ENCODE measurements at regions not wholly inside any gene's neighbourhood (a gene's known extent, or its start where the extent isn't known, plus 50 kb on each side); places are given as distances from the start of the nearest gene placed in this dataset.

DNA sequence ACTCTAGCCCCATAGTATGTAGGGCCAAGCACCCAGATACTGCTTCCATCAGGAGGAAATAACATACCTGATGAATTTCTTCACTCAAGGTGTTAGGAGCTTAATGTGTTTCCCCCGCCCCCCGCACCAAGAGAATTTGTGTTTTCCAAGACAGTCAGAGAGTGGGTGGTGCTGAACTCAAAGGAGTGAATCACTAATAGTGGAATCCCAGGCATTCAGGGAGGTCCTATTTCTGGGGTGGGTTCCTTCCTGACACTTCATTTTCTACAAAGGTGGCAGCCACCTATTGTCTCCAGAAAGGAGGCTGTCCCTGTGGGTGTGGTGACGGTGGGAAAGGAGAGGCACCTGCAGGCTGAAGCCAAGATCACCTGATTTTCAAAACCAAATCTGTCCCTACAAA lies 50.8 kb upstream of the ELF5 start:
- peak; percentile 52 for DNase-seq (ENCODE audit: low read depth)

DNA sequence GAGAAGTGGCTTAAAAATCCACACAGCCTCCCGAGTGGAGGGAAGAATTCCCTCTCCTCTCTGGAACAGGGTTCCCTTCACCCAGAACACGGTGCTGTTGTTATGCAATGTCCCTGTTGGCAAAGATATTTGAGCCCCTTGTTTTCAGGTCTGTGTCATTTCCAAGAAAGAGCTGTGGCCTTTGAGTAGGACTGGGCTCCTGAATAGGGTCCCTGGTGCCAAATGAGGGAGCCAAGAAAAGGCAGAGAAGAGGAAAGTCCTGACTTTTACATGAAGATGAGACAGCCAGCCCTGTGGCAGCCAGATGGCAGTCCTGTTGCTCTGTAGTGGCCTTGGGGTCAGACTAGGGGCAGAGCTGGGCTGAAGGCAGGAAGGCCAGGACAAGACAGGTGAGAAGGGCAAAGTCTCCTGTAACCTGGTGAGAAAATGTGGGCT lies 51.2 kb upstream of the ELF5 start:
- DNase-seq (ENCODE audit: low read depth) = no peak

DNA sequence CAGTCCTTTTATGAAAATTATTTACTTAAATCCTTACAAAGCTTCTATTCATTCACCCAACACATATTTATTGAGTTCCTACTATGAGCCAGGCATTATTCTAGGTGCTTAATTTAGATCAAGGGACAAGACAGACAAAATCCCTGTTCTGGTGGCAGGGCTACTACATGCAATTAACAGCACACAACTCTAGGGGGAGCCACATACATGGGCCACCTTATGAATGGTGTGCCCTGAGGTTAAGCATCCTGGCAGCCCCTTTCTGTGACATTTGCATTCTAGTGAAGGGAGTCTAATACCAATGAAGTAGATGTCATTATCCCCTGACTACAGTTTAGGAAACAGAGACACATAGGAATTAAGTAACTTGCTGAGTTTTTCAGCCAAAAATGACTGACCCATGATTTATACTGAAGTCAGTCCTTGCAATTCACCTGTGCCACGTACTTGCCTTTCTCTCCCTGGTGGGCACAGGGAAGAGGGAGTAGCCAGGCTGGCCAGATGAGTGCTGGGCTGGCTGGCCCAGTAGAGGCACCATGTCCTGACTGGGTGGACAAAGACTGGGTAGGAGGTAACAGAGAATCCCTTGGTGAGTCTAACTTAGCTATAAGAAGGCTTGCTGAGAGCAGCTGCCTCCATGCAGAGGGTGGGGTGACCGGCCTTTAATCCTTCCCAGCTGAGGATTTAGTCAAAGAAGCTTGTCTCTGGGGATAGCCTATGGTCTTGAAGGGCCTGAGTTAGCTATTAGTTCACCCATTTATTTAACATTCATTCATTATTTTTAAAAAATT lies 52.0 kb upstream of the ELF5 start:
- peak; percentile 26 for DNase-seq (ENCODE audit: low read depth)

DNA sequence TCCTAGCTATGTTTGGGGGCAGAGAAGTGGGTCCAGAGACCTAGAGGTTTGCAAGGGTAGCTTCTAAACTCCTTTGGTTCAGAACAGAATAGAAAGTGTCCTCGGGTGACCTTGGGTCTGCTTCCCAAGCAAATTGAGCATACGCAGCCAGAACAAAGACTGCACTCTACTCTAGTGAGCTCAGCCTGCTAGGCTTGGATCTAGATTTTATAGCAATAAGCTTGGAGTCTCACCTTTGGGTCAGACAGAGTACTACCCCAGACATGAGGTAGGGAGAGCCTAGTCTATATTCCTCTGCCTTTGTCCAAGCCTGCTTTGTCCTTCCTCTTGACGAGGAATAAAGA lies 52.6 kb upstream of the ELF5 start:
- DNase-seq (ENCODE audit: low read depth) = no peak

DNA sequence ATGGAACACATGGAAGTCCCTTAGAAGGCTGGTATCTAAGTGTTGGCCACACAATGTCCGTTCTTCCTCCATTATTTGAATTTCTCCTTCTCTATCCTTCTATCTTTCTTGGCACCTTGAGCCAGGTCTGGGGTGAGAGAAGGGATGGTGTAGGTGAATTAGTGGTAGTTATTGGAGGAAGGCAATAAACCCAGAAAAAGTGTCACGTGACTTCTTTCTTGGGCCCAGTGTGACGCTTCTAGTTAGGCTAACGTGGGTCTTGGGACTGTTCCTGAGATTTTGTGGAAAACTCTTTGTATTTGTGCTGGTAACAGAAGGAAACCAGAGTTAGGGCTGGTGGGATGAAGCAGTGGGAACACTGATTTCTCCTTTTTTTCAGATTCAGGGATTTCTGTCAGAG lies 53.1 kb upstream of the ELF5 start:
- DNase-seq (ENCODE audit: low read depth) = no peak

DNA sequence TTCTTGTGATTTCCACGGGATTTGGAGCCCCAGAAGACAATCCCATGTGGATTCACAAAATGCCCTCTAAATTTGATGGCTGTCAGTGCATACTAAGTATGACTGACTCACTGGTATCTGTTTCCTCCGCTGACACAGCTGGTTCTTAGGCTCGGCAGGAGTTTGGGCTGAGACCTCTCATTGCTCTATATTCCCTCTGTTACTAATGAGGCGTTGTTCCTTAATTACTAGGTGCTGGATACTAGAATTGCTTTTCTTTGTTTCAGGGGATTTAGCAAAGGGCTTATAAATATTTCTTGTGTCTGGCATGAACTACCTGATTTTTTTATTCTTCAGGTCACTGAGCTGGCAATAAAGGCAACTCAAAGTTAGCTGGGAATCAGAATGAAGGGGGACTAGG lies 53.2 kb upstream of the EHF start:
- DNase-seq (ENCODE audit: low read depth) = no peak

DNA sequence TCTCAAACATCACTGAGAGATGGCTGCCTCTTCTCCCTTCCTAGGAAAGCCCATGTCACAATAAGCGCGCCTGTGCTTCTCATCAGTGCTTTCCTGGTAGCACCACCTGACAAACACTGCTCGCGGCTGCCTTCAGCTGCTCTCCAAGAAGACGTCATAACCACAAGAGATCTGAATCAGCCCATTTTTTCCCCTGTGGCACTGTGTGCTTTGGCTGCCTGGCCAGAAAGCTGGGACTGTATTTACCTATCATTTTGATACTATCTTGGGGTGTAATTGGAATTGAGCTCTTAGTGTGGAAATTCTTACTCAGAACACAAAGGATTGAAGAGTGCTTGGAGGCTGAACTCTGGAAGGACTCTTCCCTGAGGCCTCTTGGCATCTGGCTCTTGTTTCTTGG lies 50.3 kb upstream of the EHF start:
- DNase-seq (ENCODE audit: low read depth) = peak; percentile 40

Data from ELR (cell line).